A204.1 (cell line): ENCODE measurements at regions not wholly inside any gene's neighbourhood (a gene's known extent, or its start where the extent isn't known, plus 50 kb on each side); places are given as distances from the start of the nearest gene placed in this dataset.

Source experiments
- FAIRE-seq: peaks from 2 replicates; lab custom pipeline; 2012; peaks lifted over from hg19 to GRCh38; lab: Jason Lieb, UNC

- FAIRE-seq = no peak
Measured at GRCh38 chr12:60144395-60144794, 548.6 kb downstream of the SLC16A7 start.

DNA sequence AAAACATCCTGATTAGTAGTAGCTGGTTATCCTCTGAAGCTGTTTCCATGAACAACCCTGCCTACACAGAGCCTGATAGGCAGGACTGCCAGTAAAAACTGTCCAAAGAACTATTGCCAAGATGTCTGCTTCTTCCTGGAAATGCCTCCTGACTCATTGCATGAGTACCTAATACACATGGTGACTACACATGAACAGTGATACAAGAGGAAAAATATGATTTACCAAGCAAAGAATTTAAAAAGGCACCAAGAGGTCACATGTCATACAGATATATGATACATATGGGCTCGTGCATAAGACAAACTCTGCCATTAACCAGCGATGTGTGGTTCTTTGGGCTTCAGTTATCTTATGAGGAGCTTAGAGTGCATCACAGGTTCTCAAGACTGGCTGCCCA, 552.3 kb downstream of the SLC16A7 start:
- FAIRE-seq = no peak

DNA sequence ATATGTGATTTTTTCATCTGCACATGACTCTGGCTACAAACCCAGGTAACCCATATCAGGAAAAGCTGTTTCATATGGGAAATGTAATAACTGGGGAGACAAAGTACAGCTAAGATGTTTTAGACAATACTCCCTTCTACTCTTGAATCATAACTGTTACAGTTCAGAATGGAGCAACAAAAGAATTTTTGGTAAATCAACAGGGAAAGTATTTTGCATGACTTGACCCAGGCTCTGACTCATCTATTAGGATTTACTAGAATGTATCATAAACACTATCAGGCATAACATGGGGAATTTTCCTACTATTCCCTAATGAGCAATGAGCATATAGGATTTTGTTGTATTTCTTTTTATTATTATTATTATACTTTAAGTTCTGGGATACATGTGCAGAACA, 553.0 kb downstream of the SLC16A7 start:
- FAIRE-seq = no peak

DNA sequence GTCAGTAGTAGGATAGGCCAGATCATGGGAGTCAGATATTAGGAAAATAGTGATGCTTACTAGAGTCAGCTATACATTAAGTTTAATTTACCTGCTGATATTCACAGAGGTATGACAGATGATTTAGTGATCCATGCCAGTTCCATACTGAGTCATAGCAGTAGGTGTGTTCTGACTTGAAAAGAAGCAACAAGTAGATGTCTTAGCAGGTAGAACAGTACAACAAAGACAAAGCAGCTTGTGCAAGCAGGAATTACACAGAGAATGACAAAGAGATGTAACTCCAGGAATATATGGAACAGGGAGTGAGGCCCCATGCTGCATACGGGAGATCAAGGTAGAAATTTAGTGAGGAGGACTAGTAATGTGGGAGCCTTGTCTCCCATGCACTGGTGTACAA, 556.9 kb downstream of the SLC16A7 start:
- FAIRE-seq = no peak

DNA sequence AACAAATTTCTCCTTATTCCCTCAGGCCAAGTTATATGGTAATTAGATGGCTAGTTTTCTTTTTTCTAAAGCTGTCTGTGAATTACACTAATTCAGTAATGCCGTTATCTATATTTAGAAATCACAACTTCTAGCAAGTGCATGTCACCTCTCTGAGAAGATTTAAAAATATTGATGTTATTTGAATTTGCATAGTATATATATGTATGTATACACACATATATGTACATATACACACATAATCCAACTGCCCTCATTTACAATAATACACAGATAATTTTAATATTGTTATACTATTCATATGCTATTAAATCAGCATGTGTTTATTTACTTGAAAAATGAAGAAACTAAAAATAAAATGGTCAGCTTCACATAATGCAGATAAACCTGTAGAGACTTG, 563.9 kb downstream of the SLC16A7 start:
- no peak for FAIRE-seq

- FAIRE-seq = no peak
Measured at GRCh38 chr12:60162988-60163720, 567.3 kb downstream of the SLC16A7 start.

- no peak for FAIRE-seq
Measured at GRCh38 chr12:60165781-60166180, 570.0 kb downstream of the SLC16A7 start.

- FAIRE-seq = no peak
Measured at GRCh38 chr12:60168441-60168840, 572.6 kb downstream of the SLC16A7 start.

GRCh38 chr12:60169904-60170303, 574.1 kb downstream of the SLC16A7 start:
- FAIRE-seq = no peak

- no peak for FAIRE-seq
Measured at GRCh38 chr12:60172266-60173211, 576.7 kb downstream of the SLC16A7 start.

GRCh38 chr12:60173224-60174170, 577.7 kb downstream of the SLC16A7 start:
- FAIRE-seq = no peak

DNA sequence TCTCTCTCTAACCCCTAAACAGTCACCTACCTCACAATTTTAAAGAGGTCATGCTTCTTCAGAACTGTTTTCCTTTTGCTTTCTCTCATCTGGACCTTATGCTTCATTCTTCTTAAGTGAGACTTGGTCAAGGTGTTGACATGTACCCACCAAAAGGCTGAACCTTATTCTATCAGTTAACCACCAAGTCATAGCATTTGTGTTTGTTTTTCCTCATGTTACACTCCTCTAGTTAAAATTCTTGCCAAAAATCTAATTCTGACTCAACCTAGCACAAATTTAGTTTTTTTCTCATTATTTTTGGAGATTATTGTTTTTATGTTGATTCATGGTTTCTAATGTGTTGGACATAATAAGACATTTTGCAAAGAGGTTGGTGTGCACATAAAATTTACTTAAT, 578.6 kb downstream of the SLC16A7 start:
- no peak for FAIRE-seq

- no peak for FAIRE-seq
Measured at GRCh38 chr12:60174941-60175340, 579.1 kb downstream of the SLC16A7 start.

DNA sequence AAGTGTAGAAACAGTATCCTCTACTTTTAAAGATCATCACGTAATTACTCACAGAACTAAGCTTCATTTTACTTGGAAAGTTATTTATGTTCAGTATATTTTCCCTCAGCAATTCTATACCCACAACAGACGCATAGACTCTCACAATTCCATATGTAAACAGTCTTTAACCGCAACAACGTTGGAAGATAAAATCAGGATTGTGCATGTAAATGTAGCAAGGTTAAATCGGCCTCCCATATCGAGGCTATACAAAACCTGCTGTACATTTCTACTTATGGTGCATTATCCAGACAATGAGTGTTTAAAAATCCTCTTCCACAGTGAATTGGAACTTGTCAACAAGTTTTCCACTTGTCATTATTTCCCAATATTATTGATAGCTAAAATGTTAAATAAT, 581.1 kb downstream of the SLC16A7 start:
- FAIRE-seq = no peak

DNA sequence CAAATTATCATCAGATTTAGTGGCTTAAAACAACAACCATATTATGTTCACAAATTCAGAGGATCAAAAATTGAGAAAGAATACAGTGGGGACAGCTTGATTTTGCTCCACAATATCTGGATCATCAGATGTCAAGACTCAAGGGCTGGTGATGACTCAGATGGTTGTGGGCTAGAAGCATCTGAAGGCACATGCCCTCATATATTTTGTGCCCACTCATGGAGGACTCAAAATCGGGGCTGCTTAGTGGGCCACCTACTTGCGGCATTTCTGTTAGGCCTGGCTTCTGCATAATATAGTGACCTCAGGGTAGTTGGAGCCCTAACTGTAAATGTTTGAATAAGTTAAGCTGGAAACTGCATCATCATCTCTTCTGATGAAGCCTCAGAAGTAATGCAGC, 584.5 kb downstream of the SLC16A7 start:
- no peak for FAIRE-seq

DNA sequence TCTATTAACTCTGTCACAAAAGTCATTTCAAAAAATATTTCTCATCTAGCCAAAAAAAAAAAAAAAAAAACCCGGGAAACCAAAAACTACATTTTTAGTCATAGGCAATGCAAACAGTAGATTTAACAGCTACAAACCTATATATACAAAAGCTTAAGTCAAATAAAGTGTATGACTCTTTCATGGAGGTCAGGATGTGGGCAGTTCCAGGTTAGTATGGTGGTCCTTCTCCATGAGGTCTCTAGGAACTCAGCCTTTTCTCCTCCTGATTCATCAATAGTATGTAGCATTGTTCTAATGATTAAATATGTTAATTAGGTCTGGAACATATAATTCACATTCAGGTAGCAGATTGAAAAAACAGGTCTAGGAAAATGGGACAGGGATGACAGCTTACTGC, 586.5 kb downstream of the SLC16A7 start:
- FAIRE-seq = no peak

- no peak for FAIRE-seq
Measured at GRCh38 chr12:60184096-60184495, 588.3 kb downstream of the SLC16A7 start.

DNA sequence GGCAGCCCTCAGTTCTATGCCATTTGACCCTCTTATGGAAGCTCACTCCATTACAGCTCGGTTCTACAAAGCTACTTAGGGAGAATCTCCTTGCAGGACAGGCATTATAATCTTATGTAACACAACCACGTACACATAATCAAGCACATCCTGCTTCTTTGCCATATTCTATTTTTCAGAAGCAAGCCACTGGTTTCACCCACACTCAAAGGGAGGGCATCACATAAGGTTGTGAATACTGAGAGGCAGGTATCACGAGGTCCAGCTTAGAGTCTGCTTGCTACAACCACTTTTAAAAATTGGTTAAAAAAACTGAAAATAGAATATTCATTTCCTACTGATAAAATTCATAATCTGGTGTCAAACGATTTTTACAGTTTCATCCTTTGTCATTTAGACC, 589.2 kb downstream of the SLC16A7 start:
- no peak for FAIRE-seq

DNA sequence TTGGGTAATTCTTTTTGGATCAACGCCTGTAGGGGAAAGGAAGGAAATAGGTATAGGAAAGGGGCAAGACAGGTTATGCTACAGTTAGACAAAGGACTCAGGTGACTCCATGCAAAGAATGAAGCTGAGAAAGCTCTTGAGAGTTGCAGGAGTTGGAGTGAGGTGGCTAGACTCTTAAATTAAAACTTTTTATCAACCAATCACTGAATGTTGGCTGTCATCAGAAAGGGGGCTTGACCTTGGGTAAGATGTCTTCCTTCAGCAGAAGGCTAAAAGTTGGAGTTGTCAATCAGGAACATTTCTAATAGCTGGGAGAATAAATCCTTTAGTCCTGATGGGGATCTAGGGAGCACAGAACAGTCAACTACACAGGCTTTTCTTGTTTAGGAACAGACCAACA, 595.4 kb downstream of the SLC16A7 start:
- FAIRE-seq = no peak

DNA sequence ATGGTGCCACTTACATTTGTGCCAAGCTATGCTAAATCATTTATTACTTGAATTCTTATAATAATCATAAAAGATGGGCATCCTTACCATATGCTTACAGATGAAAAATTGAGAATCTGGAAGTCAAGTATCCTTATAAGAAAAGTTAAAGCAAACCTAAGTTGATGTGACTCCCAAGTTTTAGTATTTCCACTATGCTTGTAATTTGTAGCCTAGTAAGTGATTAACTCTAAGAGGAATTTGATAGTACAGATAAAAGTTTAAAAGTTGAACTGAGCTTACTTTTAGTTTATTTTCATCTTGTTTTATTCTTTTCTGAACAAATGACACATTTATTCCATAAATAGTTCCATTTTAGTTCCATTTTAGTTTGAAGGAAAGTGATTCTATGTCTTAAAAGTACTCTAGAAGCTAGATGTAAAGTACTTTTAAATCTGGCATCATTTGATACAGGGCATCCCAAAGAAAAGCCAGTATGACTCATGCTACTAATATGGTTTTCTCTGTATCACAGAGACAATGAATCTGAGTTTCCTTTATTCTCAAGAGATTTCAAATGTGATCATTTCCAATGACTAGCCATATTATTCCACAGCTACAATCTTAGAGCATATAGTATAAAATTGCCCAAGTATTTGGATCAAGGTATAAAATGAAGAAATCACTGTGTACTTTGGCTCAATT, 596.0 kb downstream of the SLC16A7 start:
- no peak for FAIRE-seq

- FAIRE-seq = no peak
Measured at GRCh38 chr12:60194678-60195077, 598.8 kb downstream of the SLC16A7 start.

DNA sequence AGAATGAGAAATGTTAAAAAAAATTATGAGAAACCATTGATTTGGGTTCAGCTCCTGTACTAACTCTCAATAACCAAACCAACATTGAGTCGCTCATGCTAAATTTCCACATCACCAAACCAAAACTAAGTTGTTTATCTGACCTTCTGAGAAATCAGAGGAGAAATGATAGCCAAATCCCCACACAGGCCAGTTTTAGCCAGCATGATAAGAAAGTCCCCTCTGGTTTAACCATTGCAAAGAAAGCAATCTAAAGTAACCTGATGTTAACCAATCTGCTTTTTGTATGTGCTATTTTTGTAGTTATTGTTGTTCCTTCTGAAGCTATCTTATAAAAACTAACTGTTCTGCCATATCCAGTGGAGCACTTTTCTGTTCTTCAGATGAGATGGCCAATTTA, 599.7 kb downstream of the SLC16A7 start:
- FAIRE-seq = no peak
